ENCODE measurements at regions not wholly inside any gene's neighbourhood (a gene's known extent, or its start where the extent isn't known, plus 50 kb on each side); places are given as distances from the start of the nearest gene placed in this dataset.

DNA sequence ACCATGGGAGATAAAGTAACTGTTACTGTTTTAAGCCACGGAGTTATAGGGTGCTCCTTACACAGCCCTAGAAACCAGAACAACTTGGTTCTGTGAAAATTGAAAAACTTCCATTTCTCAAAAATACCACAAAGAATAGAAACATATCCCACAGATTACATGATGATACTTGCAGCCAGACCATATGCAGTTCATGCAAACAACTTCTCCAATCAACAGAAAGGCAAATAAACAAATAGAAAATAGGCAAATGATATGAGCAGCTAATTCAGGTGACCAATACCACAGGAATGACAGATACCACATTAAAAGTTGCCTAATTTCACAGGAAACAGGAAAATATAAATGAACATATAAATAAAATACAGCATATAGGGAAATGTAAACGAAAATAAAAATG, 297.5 kb downstream of the HTR7 start:
- Histone ChIP-seq H3K27me3 (ENCODE audit: control insufficient read depth, insufficient read depth, low read length) (no peaks in the 10 kb centered on the region), H3K4me3 (ENCODE audit: low read depth, low read length) (no peak overlapping the region), H3K36me3 (ENCODE audit: control insufficient read depth, insufficient read depth, low read length) (no peaks in the 10 kb centered on the region)
- ChIA-PET POLR2A (no interaction called here), CTCF (interaction anchor here (0.8 kb wide), 1 partner anchor 15 kb away, joined by 4 read pairs; no protein-coding TSS in a partner anchor)
- TF ChIP-seq CTCF (IDR thresholded peaks at IDR 0.05; ENCODE audit: insufficient read depth, low read depth, low read length) = no peak
- no peak for DNase-seq (ENCODE audit: low read depth)

- ChIA-PET POLR2A (no interaction called here), CTCF (interaction anchor here (1.1 kb wide), 1 partner anchor 29 kb away, joined by 3 read pairs; no protein-coding TSS in a partner anchor)
- no peak overlapping the region for H3K4me3 ChIP-seq (ENCODE audit: low read depth, low read length)
- no peaks in the 10 kb centered on the region for H3K36me3 ChIP-seq (ENCODE audit: control insufficient read depth, insufficient read depth, low read length)
- no peaks in the 10 kb centered on the region for H3K27me3 ChIP-seq (ENCODE audit: control insufficient read depth, insufficient read depth, low read length)
- DNase-seq (ENCODE audit: low read depth) = no peak
- no peak for TF ChIP-seq CTCF (IDR thresholded peaks at IDR 0.05; ENCODE audit: insufficient read depth, low read depth, low read length)
These were observed 296.2 kb downstream of the HTR7 start for GRCh38 chr10:90561666-90562065.

DNA sequence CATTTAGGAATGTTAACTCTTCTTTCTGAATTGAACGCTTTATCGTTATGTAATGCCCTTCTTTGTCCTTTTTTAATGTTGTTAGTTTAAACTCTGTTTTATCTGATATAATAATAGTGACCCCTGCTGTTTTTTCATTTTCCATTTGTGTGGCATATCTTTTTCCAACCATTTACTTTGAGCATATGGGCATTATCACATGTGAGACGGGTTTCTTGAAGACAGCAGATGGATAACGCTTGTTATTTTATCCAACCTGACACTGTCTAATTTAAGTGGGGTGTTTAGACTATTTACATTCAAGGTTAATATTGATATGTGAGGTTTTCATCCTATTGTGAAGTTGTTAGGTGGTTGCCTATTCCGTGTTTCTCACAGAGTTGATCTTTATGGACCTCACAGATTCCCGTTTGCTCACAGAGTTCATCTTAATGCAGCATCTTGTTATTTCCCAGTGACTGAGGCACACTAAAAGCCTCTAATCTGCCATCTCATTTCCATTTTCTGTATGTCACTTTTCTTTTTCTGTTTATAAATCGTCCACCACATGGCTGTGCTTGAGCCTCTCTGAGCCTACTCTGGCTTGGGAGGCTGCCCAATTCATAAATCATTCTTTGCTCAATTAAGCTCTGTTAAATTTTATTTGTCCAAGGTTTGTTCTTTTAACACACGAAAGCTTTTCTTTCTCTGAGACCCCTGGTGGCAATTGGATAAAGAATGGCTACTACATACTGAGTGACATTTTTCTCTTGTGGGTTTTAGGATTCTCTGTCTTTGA, 286.2 kb downstream of the HTR7 start:
- H3K36me3 ChIP-seq (ENCODE audit: control insufficient read depth, insufficient read depth, low read length) = no peaks in the 10 kb centered on the region
- CTCF ChIA-PET = no interaction called here
- DNase-seq (ENCODE audit: low read depth) = no peak

GRCh38 chr10:90575125-90575524, 282.7 kb downstream of the HTR7 start:
- POLR2A ChIA-PET = no interaction called here
- CTCF ChIA-PET = interaction anchor here (0.6 to 1.2 kb wide), 4 partner anchors 15 to 1830 kb away, joined by 3 to 4 read pairs (median 4); no protein-coding TSS in a partner anchor

More for the DNA sequence above, 286.2 kb downstream of the HTR7 start:
- Histone ChIP-seq H3K4me3 (ENCODE audit: low read depth, low read length) (no peak overlapping the region), H3K27me3 (ENCODE audit: control insufficient read depth, insufficient read depth, low read length) (peaks cover 2% of the 10 kb centered on the region; the same call in 1 of the 2 replicates)
- no peak for TF ChIP-seq CTCF (IDR thresholded peaks at IDR 0.05; ENCODE audit: insufficient read depth, low read depth, low read length)
- POLR2A ChIA-PET = no interaction called here

More at GRCh38 chr10:90575125-90575524, 282.7 kb downstream of the HTR7 start:
- Histone ChIP-seq H3K4me3 (ENCODE audit: low read depth, low read length) (no peak overlapping the region), H3K27me3 (ENCODE audit: control insufficient read depth, insufficient read depth, low read length) (peaks cover 2% of the 10 kb centered on the region; the same call in 1 of the 2 replicates), H3K36me3 (ENCODE audit: control insufficient read depth, insufficient read depth, low read length) (no peaks in the 10 kb centered on the region)
- DNase-seq (ENCODE audit: low read depth) = no peak
- no peak for TF ChIP-seq CTCF (IDR thresholded peaks at IDR 0.05; ENCODE audit: insufficient read depth, low read depth, low read length)

Data from BJ (cell line).